Type B pancreatic cell (in vitro differentiated cells): ENCODE measurements at regions not wholly inside any gene's neighbourhood (a gene's known extent, or its start where the extent isn't known, plus 50 kb on each side); places are given as distances from the start of the nearest gene placed in this dataset.

Experiments
- DNase-seq: peaks from one replicate; pipeline ENCODE4 v3.0.0; 2021; ENCODE audit warnings: mixed read lengths; ENCODE audit not compliant: unreplicated experiment; ENCODE audit errors: extremely low spot score
- H3K27ac Mint-ChIP-seq: 2 replicates; pipeline ENCODE4 v1.8.0; 2021; ENCODE audit warnings: mild to moderate bottlenecking, mixed read lengths
- H3K27me3 Mint-ChIP-seq: 2 replicates; pipeline ENCODE4 v1.8.0; 2021; ENCODE audit warnings: mixed read lengths
- H3K36me3 Mint-ChIP-seq: 2 replicates; pipeline ENCODE4 v1.8.0; 2021; ENCODE audit warnings: mixed read lengths
- H3K4me1 Mint-ChIP-seq: one replicate; pipeline ENCODE4 v1.8.0; 2021; ENCODE audit warnings: mixed read lengths; ENCODE audit not compliant: unreplicated experiment
- H3K4me3 Mint-ChIP-seq: 2 replicates; pipeline ENCODE4 v1.8.0; 2021; ENCODE audit warnings: mild to moderate bottlenecking, mixed read lengths
- H3K9me3 Mint-ChIP-seq: 2 replicates; pipeline ENCODE4 v1.8.0; 2021; ENCODE audit warnings: mixed read lengths
- TF ChIP-seq, protein P1 (sequence below): fragments of 200-600 bp; sonication (generic); conservative IDR thresholded peaks from 2 replicates; pipeline ENCODE4 v1.5.0; 2021; ENCODE audit warnings: antibody characterized with exemption, mild to moderate bottlenecking

DNA sequence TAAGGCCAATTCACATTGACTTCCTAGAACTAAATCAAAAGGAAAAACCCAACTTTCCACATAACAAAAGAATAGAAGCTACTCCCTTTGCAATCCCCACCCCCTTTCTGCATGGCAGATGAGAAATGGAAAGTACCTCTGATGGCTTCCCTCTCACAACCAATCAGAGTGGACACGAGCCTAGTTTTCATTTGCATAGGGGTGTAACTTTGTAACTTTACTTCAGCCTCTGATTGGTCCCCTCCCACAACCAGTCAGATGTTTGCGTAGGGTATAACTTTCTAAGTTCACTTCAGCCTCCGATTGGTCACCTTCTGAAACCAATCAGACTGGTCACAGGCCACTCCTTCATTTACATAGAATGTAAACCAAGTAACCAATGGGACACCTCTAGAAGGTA is 328.5 kb downstream of the CDH26 start:
- H3K36me3 Mint-ChIP-seq = no peaks in the 10 kb centered on the region
- no peaks in the 10 kb centered on the region for H3K4me1 Mint-ChIP-seq
- no peak for DNase-seq
- peaks cover 5% of the 10 kb centered on the region for H3K9me3 Mint-ChIP-seq
- no peak overlapping the region for H3K27ac Mint-ChIP-seq
- H3K4me3 Mint-ChIP-seq = no peak overlapping the region
- no peaks in the 10 kb centered on the region for H3K27me3 Mint-ChIP-seq
- TF ChIP-seq, protein P1, sequence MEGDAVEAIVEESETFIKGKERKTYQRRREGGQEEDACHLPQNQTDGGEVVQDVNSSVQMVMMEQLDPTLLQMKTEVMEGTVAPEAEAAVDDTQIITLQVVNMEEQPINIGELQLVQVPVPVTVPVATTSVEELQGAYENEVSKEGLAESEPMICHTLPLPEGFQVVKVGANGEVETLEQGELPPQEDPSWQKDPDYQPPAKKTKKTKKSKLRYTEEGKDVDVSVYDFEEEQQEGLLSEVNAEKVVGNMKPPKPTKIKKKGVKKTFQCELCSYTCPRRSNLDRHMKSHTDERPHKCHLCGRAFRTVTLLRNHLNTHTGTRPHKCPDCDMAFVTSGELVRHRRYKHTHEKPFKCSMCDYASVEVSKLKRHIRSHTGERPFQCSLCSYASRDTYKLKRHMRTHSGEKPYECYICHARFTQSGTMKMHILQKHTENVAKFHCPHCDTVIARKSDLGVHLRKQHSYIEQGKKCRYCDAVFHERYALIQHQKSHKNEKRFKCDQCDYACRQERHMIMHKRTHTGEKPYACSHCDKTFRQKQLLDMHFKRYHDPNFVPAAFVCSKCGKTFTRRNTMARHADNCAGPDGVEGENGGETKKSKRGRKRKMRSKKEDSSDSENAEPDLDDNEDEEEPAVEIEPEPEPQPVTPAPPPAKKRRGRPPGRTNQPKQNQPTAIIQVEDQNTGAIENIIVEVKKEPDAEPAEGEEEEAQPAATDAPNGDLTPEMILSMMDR = no peak

- TF ChIP-seq, protein P1 = no peak
- Mint-ChIP-seq H3K36me3 (no peaks in the 10 kb centered on the region), H3K4me3 (no peak overlapping the region), H3K9me3 (peaks cover 5% of the 10 kb centered on the region), H3K27me3 (no peaks in the 10 kb centered on the region), H3K4me1 (peaks cover 5% of the 10 kb centered on the region), H3K27ac (no peak overlapping the region)
- DNase-seq = no peak
These were observed 330.7 kb downstream of the CDH26 start for GRCh38 chr20:60288945-60289344.

GRCh38 chr20:60292001-60292520 is 333.8 kb downstream of the CDH26 start:
- H3K36me3 Mint-ChIP-seq = no peaks in the 10 kb centered on the region
- no peak overlapping the region for H3K27ac Mint-ChIP-seq
- H3K27me3 Mint-ChIP-seq = no peaks in the 10 kb centered on the region
- TF ChIP-seq, protein P1 = no peak
- H3K4me1 Mint-ChIP-seq = peaks cover 5% of the 10 kb centered on the region
- DNase-seq = no peak
- no peak overlapping the region for H3K4me3 Mint-ChIP-seq
- H3K9me3 Mint-ChIP-seq = peaks cover 5% of the 10 kb centered on the region

GRCh38 chr20:60294632-60295031 is 336.4 kb downstream of the CDH26 start:
- H3K9me3 Mint-ChIP-seq = peaks cover 5% of the 10 kb centered on the region
- H3K27me3 Mint-ChIP-seq = no peaks in the 10 kb centered on the region
- no peaks in the 10 kb centered on the region for H3K36me3 Mint-ChIP-seq
- DNase-seq = no peak
- TF ChIP-seq, protein P1 = no peak
- H3K4me1 Mint-ChIP-seq = peaks cover 12% of the 10 kb centered on the region
- H3K27ac Mint-ChIP-seq = no peak overlapping the region
- H3K4me3 Mint-ChIP-seq = no peak overlapping the region

GRCh38 chr20:60295214-60295613 is 337.0 kb downstream of the CDH26 start:
- TF ChIP-seq, protein P1 = no peak
- Mint-ChIP-seq H3K9me3 (peaks cover 5% of the 10 kb centered on the region), H3K27me3 (no peaks in the 10 kb centered on the region), H3K4me3 (no peak overlapping the region), H3K36me3 (no peaks in the 10 kb centered on the region), H3K4me1 (peaks cover 12% of the 10 kb centered on the region), H3K27ac (no peak overlapping the region)
- no peak for DNase-seq

- Mint-ChIP-seq H3K27ac (no peak overlapping the region), H3K36me3 (no peaks in the 10 kb centered on the region), H3K4me1 (peaks cover 7% of the 10 kb centered on the region), H3K4me3 (no peak overlapping the region), H3K27me3 (no peaks in the 10 kb centered on the region), H3K9me3 (no peaks in the 10 kb centered on the region)
- DNase-seq = no peak
- TF ChIP-seq, protein P1 = no peak
These were observed 339.4 kb downstream of the CDH26 start for GRCh38 chr20:60297649-60298048.
